GM12874 (cell line): ENCODE measurements at regions not wholly inside any gene's neighbourhood (a gene's known extent, or its start where the extent isn't known, plus 50 kb on each side); places are given as distances from the start of the nearest gene placed in this dataset.

Source experiments
- TF ChIP-seq, protein P1 (sequence below): IDR thresholded peaks from 2 replicates; pipeline ENCODE4 v1.5.1; 2011; ENCODE audit warnings: low read depth, mild to moderate bottlenecking, control low read depth, low read length, moderate library complexity; ENCODE audit not compliant: insufficient read depth

DNA sequence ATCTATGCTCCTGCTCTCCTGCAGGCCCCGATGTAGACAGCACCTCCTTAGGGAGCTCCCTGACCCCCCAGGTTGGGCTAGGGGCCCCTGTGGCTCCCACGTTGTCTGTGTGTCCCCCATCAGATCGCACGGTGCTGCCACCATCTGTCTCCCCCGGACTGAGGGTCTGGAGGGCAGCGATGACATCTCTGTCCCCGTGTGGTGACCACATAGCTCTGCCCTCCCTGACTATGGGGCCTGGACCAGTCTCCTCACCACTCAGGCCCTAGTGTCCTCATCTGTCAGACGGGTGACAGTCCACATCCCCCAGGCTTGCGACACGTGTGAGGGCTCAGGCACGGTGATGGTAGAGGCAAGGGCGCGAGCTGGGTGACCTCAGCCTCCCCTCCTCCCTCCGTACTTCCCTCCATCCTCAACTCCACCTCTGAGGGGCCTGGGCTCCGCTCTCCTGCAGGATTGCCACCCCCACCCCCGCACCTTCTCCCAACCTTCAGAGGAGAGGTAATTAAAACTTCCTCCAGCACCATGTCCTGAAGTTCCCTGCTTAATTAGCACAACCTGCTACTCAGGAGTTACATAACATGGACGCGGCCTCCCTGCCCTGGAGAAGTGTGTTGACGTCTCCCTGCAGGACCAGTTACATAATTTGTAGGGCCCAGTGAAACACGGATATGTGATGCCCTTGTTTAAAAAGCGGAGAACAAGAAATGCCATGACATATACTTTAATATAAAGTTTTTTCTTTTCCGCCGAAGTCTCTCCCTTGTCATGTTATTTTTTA lies 288.2 kb downstream of the PTPRU start:
- TF ChIP-seq, protein P1, sequence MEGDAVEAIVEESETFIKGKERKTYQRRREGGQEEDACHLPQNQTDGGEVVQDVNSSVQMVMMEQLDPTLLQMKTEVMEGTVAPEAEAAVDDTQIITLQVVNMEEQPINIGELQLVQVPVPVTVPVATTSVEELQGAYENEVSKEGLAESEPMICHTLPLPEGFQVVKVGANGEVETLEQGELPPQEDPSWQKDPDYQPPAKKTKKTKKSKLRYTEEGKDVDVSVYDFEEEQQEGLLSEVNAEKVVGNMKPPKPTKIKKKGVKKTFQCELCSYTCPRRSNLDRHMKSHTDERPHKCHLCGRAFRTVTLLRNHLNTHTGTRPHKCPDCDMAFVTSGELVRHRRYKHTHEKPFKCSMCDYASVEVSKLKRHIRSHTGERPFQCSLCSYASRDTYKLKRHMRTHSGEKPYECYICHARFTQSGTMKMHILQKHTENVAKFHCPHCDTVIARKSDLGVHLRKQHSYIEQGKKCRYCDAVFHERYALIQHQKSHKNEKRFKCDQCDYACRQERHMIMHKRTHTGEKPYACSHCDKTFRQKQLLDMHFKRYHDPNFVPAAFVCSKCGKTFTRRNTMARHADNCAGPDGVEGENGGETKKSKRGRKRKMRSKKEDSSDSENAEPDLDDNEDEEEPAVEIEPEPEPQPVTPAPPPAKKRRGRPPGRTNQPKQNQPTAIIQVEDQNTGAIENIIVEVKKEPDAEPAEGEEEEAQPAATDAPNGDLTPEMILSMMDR = no peak

DNA sequence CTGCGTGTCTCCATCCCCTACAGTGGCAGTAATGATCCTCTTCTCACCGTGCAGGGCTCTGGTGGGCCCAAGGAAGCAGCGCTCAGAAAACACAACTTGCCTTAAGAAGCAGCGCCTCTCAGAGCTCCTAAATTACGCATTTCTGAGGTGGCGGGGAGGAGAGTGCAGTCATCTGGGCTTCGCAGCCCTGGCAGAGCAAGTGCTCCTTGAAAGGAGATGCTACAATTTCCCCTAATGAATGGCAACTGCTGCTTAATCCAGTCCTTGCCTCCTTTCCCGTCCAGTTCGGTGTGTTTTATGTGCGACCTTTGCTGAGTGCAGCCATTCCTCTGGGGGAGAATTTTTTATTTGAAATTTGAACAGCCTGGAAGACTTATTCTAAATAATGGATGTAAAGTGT lies 287.3 kb downstream of the PTPRU start:
- TF ChIP-seq, protein P1 = no peak

DNA sequence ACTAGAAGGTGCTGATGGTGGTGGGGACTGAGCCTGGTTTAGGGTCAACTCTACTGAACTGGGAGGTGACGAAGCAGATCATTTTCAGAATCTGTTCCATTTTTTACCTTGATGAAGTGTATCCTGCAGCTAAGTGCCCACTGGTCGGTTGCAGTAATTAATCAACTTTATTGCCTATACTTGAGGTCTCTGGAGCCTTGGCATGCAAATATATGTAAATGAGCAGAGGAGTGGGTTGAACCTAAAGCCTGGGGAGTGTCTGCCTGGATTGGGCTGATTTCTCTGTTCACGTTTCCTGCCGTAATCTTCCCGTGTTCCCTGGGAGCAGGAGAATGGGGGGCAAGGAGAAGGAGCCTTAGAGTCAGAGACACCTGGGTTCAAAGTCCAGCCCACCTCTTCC lies 286.8 kb downstream of the PTPRU start:
- TF ChIP-seq, protein P1 = no peak

DNA sequence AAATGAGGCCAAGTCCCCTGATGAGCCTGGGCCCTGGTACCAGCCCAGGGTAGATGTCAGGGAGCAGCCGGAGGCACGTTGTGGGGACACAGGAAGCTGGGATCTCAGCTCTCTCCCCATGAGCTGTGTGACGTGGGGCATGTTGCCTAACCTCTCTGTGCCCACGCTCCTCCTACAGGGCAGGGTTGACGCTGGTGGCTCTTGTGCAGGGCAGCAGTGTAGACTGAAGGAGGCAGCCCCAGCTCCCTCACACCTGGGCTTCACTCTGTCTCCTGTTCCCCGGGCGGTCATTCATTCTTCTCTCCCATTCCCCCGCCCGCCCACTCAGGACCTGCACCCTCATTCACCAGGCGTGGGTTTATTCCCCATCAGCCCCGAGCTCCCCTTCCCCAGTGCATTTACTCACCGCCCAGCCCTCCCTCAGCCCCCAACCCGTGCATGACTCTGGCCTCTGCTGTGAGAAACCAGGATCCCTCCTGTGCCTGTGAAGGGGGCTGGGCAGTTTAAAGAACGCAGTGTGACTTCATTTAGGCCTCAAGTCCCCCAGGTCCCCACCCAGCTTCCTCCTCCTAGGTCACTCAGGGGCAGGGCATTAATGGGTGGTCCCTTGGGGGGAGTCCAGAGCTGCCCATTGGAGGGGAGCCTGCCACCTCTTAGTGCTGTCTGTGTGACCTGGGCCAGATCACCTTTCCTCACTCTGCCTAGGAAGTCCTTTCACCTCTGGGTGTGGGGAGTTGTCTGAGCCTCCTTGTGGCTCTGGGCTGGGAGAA lies 285.7 kb downstream of the PTPRU start:
- TF ChIP-seq, protein P1 = no peak

DNA sequence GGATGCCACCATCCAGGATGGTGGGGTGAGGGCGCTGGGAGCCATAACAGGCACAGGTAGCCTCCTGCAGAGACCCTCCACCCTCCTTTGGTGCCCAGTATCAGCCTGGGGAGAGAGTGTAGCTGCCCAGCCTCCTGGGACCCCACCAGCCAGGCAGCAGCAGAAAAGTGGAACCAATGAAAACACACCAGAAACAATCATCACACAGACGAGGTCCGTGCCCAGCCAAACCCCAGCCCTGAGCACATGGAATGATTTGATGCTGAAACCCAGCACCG lies 285.1 kb downstream of the PTPRU start:
- TF ChIP-seq, protein P1 = no peak

DNA sequence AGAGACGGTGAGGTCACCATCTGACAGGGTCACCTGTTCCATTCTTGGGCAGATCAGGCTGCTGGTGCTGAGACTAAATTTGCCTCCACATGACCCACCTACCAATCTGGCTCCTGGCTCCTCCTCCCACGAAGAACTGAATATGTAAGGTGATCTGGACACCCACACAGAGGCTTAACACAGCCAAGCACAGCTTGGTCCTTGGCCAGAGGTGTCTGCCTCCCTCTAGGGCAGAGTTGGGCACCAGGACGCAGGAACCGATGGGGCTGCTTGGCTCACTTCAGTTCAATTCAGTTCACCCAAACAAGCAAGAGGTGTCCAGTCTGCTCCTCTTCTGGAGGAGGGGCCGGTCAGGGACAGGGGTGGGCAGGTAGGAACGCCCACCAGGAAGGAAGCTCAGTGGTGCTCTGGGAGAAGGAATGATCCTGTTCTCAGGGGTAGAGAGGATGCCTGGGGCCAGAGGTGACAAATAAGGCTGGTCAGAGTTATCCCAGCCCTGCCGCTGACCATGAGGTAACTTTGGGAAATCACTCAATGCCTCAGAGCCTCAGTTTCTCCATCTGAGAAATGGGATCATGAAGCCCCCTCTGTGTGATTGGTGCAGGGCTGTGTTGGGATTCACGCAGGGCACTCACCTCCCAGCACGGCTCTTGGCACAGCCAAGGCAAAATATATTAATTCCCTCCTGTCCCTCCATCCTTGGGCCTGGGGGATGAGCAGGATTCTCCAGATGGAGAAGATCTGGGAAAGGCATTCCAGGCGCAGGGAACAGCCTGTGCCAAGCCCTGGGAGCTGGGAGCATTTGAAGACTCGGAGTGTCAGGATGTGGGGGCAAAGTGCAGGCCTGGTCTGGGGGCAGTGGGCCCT lies 284.5 kb downstream of the PTPRU start:
- TF ChIP-seq, protein P1 = no peak

DNA sequence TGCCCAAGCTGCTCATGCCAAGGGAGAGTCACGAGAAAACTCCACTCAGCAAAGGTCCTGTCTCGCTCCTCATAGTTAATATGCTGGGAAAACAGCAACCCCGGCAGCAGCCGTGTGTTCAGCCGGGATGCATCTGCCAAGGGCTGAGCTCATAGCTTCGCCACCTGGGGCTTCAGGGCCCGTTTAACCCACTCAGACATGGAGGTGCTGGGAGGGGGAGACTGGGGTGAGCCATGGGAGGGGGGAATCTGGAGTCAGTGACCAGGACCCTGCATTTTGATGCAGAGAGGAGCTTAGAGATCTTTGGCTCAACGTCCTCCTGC lies 283.4 kb downstream of the PTPRU start:
- TF ChIP-seq, protein P1 = no peak
